HG02763 (cell line): ENCODE measurements at regions not wholly inside any gene's neighbourhood (a gene's known extent, or its start where the extent isn't known, plus 50 kb on each side); places are given as distances from the start of the nearest gene placed in this dataset.
"Not testable (repeated sequence)": the region's sequence is repeated elsewhere in the genome, so short reads cannot be mapped to it uniquely, and the experiment has no call there.

Experiments used
- ATAC-seq: cut with Tn5 transposase; IDR thresholded peaks from one replicate; pipeline ENCODE4 v1.9.1; 2021; ENCODE audit warnings: mild to moderate bottlenecking, moderate library complexity; ENCODE audit not compliant: unreplicated experiment

DNA sequence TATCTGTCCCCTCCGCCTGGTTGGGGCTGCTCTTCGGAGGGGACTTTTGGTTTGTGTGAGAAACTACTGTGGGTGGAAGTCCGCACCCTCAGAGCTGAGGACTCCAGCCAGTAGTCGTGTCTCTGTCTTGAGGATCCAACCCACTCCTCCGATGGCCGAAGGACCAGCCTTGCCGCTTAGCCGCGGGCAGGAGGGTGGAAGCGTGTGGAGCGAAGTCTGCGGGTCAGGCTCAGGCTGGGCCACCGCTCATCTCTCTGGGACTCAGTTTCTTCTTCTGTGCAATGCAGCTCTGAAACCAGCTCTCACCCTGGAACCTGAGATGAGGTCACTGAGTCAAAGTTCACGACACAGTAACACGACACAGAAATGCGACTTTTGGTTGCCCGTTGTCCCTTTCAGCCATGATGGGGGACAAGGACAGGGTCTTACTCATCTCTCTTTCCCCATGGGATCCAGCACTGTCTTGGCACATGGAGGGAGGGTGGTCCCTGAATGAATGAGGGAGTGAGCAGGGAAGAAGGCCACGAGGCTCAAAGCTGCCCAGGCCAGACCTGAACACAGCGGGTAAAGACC is 133.3 kb upstream of the PODXL start:
- ATAC-seq, result no peak

DNA sequence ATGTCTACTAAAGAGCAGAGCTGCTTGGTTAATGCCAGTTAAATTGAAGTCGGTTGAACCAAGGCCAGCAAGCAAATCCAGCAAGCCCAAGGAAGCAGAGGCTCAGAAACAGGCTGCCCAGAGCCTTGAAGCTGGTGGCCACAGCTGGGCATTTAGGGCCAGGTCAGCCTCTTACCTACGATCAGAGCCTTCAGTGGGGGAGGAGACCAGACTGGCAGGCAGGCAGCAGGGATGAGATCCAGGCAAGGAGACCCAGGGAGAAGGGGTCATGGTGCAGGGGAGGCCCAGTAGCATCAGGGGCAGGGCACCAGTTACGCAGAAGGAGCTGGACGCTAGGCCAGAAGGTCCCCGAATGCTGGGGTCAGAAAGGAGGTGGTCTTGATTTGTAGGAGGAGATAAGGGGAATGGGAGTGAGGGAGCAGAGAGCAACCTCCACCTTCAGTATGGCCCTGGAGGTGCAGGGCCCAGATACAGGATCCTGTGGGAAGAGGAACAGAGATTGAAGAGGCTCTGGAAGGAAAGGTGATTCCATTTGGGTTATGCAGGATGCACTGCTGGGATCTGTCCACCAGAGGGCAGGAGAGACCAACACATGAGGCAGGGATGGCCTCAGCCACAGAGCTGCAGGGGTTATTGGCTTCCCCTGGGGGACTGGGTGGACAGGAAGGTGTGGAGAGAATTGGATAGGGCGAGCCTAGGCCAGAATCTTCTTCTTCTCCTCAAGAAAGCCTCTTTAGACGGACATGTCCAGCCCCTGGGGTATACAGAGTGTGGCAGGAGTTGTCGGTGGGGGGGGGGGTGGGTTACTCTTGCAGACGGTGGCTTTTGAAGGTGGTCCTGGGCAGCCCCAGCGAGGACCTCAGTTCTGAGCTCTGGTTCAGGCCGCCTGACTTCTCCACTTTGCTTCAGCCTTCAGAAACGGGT is 132.6 kb upstream of the PODXL start:
- ATAC-seq, result no peak

DNA sequence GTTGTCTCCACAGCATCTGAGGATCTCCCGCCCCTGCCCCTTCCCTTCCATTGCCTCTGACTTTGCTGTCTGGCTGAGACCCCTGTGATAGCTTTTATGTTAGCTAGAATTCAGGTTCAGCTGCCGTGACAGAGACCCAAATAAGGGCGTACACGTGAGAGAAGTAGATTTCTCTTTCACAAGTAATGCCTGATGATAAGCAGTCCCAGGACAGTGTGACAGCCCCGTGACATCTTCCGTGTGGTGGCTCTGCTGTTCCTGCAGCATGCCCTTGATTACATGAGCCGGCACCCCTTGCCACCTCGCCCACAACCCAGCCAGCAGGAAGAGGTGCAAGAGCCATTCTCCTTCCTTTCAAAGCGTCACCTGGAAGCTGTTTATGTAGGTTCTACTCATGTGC is 130.9 kb upstream of the PODXL start:
- ATAC-seq, result no peak

DNA sequence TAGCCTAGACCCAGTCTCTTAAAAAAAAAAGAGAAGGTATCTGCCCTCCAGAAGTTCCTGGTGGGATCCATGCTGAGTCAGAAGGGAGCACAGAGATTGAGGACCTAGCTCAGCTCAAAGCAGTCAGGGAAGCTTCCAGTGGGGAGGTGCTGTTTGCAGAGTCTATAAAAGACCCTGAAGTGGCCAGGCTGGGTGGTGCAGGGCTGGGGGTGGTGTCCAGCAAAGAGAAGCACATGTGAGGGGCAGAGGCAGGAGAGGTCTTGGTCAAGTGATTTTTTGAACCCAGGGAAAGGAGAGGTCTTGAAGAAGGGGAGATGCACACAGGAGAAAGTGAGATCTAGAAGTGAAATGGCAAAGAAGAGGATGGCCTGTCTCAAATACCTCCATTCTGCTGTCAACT is 130.4 kb upstream of the PODXL start:
- no peak for ATAC-seq

DNA sequence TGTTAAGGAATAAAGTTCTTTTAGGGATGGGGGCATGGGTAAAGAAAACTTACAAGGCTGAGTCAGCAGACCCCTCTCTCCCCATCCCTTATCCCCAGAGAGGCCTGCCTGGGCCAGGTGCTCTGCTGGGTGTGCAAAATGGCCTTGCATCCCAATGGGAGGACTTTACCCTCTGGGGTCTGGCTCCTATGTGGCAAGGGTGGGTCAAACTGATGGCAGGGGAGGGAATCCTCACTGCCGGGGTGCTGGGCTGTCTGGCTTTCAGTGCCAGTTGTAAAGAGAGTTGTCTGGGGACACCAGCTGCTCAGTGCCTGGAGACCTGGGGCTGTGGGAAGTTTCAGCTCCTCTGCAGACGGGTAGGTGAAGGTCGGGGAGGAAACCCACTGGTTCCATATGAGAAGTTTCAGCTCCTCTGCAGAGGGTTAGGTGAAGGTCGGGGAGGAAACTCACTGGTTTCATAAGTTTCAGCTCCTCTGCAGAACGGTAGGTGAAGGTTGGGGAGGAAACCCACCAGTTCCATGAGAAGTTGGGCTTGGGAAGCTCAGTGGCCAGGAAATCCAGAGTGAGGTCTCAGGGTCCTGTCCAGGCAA is 127.2 kb upstream of the PODXL start:
- ATAC-seq, result peak; percentile 42

DNA sequence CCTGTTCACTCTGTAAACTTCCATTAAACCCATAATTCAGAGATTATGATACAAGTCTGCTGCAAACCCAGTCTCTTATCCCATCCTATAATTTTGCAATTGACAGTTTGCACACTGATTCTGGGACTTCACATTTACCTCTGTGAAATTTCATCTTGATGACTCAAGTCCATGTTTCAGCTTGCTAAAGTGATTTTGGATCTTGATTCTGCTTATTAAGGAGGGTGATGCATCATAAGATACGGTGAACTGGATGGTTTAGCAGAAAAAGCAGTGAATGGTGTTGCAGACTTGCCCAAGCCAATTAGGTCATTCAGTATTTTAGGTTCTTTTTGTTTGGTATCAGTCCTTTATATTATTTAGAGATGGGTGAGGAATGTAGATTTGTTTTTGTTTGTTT is 125.5 kb upstream of the PODXL start:
- no peak for ATAC-seq

DNA sequence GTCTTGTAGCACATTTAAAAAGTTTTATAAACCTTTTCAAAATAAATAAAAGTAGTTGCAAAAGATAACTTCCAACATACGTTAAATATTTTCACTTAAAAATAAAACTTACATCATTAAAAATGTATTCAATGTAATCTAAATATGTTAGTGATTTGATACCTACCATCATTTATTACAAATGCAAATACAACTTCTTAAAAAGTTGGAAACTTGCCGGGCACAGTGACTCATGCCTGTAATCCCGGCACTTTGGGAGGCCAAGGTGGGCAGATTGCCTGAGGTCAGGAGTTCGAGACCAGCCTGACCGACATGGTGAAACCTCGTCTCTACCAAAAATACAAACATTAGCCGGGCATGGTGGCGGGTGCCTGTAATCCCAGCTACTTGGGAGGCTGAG is 122.6 kb upstream of the PODXL start:
- not testable (repeated sequence) for ATAC-seq

DNA sequence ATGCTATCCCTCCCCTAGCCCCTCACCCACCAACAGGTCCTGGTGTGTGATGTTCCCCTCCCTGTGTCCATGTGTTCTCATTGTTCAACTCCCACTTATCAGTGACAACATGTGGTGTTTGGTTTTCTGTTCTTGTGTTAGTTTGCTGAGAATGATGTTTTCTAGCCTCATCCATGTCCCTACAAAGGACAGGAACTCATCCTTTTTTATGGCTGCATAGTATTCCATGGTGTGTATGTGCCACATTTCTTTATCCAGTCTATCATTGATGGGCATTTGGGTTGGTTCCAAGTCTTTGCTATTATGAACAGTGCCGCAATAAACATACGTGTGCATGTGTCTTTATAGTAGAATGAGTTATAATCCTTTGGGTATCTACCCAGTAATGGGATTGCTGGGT is 120.4 kb upstream of the PODXL start:
- ATAC-seq, result not testable (repeated sequence)

DNA sequence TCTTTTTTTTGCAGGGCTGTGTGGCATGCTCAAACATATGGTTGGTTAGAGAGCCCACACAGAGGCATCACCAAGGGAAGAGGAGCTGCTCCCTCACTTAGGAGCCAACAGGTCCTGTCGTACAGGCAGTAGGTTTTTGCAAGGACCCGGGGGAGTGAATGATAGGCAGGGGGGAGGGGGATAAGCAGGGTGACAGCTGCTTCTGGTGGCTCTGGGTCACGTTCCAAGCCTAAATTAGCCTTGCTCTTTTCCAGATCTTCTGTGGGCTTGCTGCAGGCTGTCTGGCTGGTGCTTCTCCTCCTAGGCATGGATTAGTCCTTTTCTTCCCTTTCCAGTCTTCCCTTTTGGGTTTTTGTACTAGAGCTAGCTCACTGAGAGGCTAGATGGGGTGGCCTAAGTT is 117.7 kb upstream of the PODXL start:
- ATAC-seq, result no peak

DNA sequence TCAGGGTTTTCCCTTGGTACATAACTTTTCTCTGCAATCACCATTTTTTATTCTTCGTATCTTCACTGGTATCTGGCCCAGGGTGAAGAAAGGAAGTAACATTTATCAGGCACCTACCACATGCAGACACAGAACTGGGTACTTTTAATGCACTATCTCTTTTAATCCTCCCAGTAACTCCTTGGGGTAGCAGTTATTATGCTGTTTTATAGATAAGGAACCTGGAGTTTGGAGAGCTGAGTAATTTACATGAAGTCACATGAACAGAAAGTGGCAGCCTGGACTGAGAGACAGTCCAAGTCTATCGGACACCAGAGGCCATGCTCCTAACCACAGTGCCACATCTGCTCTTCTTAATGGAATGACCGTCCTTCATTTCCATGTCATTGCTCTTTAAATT is 117.1 kb upstream of the PODXL start:
- ATAC-seq, result no peak

DNA sequence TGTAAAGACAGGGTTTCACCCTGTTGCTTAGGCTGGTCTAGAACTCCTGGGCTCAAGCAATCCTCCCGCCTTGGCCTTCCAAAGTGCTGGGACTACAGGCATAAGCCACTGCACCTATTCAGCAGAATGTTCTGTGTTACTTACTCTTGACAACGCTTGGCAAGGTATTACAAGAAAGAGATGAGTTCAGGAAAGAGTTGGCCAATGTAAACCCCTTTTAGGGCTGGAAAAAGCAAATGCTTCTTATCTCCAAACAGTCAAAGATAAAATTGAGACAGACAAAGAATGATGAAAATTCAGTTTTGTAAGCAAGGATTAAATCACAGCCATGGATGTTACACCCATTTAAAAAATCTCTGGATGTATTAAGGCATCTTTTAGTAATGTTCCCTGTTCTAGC is 114.0 kb upstream of the PODXL start:
- ATAC-seq, result no peak

DNA sequence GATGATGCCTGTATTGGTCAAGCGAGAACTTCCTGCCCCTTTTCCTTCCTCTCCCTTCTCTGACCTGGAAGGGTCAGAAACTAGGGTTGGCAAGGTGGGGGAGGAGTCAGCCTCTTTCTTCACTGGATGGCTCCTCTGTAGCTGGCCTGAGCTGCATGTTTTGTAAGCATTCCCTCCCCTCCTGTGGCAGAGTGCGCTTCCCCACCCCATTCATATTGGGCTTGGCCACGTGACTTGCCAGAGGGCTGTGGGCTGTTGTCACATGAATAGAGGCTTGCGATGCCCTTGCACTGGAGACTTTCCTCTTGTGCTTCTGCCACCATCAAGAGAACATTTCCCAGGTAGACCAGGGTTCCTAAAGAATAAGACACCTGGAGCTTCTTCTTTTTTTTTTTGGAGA is 111.3 kb upstream of the PODXL start:
- no peak for ATAC-seq

DNA sequence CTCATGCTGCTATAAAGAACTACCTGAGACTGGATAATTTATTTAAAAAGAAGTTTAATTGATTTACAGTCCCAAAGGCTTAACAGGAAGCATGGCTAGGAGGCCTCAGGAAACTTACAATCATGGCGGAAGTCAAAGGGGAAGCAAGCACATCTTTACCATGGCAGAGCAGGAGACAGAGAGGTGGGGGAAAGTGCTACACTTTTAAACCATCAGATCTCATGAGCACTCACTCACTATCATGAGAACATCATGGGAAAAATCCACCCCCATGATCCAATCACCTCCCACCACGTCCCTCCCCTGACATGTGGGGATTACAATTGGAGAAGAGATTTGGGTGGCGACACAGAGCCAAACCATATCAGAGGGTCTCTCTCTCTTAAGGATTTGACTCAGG is 108.6 kb upstream of the PODXL start:
- no peak for ATAC-seq

DNA sequence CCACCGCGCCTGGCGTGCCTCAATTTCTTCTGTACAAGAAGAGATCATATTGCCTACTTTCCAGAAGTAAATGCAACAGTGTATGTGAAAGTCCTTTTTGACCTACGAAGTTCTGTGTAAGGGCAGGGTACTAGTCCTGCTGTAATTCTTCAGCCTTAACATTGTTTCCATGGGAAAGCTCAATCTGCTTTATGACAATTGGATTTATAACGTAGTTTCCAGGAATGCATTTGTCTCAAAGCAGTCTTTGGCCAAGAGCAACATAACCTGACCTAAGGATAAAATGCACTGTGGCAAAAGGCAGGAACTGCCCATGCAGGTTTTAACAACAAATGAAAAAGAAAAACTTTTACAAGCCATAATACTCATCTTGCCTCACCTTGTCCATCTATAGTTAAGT is 108.1 kb upstream of the PODXL start:
- ATAC-seq, result no peak

DNA sequence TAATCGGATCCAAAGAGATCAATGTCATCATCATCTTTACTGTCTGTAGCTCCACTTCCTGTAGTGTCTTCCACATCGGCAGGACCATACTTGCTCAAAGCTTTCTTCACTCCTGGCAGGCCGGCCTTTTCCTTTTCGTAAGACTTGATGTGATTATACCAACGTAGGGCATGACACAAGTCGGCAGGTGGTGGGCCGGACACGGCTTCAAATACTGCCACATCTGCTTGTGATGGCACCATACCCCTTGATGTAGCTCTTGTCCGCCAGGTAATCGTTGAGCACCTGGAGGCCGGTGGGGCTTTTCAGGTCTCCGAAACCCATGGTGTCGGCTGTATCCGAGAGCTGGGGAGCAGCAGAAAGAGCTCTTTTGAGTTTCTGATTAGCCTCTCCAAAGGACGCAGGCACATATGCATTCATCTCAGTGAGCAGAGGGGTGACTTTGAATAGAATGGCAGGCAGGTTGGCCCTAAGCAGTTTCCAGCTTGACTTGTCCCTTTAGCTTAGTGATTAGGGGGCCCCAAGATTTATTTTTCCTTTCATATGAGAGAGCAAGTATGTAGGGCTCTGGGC is 106.0 kb upstream of the PODXL start:
- ATAC-seq, result not testable (repeated sequence)

DNA sequence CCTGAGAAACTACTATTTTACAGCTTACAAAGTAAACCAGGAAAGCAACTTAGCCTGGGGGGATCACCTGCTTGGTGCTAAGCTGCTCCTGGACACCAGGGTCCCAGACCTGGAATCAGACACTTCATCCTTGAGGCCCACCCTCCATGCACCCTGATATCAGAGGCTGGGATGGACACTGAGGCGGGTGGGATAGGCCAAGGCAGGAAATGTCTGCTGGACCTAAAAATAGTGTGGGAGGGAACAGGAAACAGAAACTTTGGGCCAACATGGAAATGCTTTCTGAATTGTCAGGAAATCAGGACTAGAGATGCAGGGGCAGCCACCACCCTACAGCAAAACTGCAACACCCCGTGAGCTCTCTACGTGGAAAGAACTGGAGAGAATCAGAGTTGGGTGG is 101.5 kb upstream of the PODXL start:
- no peak for ATAC-seq

DNA sequence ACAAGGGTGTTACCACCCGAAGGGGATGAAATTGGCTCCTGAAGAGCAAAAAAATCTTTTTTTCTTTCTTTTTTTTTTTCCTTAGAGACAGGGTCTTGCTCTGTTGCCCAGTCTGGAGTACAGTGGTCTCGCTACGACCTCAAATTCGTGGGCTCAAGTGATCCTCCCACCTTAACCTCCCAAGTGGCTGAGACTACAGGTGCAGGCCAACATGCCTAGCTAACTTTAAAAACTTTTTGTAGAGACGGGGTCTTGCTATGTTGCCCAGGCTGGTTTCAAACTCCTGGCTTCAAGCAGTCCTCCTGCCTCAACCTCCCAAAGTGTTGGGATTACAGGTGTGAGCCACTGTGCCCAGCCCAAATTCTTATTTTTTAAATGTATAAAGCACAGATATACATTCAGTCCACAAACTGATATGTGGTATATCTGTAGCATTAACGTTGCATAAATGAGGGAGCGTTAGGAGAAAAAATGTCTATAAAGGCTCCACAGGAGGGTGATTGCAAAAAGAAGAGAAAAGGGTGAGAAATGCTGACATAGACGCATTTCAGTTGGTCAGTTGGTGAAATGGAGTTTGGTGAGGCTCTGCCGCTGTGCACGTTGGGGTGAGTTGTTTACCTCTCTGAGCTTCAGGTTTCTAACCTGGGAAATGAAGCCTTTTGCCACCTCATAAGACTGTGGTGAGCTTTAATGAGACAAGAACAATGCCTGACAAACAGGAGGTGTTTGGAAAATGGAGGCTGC is 100.7 kb upstream of the PODXL start:
- no peak for ATAC-seq

DNA sequence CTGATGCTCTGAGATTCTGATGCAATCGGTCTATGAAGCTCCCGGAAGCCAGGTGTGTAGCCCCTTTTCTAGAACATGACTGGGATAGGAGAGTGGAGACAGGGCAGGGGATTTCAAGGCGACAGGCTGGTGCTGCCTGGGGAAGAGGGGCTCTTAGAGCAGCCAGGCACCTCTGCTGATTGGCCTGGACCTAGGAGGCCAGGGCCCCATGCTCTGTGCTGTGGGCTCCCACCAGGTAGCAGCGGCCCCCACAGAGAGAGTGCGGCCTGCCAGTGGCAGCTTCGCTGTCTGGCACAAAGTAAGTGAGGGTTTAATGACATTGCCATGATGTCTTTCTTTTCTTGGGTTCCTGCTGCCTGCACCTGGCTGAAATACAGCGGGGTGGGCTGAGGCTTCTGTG is 99.4 kb upstream of the PODXL start:
- no peak for ATAC-seq

DNA sequence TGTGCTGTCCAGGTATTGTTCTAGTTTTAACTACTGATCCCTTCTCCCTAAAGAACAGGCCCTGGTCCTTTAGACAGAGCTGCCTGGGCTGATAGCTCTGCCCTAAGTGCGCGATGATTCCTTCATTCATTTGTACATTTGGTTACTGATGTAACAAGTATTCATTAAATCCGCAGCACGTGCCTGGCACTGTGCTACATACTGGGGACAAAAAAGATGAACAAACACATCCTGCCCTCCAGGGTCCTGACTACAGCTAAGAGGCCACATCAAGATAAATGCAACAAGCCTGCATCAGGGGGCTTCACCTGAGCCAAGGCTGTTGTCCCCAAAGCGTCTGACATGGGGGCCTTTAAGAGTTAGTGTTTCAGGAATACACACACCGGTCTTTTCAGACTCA is 99.0 kb upstream of the PODXL start:
- no peak for ATAC-seq

DNA sequence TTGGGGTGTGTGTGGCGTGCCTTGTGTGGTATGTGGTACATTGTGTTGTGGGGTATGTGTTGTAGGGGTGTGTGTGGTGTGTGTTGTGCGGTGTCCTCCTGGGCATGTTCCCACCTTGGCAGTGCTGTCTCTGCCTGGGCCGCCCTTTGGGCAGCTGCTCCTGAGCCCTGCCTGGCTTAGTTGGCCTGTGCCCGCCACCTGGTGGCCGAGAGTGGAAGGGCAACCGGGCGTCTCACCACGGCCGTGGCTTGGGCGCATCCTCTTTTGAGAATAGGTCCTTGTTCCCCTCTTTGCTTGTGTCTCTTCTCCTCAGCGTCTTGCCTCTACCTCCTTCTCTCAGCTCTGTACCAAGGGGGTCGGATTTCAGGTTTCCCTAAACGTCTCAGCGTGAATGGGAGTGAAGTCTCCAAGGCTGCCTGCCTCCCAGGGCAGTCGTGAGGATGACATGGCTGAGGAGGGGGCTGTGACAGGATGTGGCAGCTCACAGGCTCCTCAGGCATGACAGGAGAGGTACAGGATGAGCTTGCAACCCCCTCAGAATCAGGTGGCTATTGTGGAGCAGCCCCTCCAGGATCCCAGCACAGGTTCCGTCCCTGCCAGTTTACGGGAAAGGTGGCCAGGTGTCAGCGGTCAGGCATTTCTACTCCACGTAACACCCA is 98.4 kb upstream of the PODXL start:
- peak; percentile 82 for ATAC-seq

DNA sequence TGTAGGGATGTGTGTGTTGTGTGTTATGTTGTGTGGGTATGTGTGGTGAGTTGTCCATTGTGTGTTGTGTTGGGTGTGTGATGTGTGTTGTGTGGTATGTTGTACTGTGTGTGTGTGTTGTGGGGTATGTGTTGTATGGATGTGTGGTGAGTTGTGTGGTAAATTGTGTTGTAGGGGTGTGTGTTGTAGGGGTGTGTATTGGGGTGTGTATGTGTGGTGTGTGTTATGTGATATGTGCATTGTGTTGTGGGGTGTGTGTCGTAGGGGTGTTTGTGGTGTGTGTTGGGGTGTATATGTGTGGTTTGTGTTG is 97.8 kb upstream of the PODXL start:
- ATAC-seq, result no peak
